Right lobe of liver (tissue), 6 donors: ENCODE measurements at regions not wholly inside any gene's neighbourhood (a gene's known extent, or its start where the extent isn't known, plus 50 kb on each side); places are given as distances from the start of the nearest gene placed in this dataset.

Experiments
- ATAC-seq, 4 donors: fragments of 200-7000 bp; cut with Tn5 transposase; one replicate each; pipeline ENCODE4 v1.9.1; 2020; ENCODE audit warnings: mild to moderate bottlenecking in 4 of 4, moderate library complexity in 4 of 4
- DNase-seq, 3 donors: peaks; one replicate each; pipeline ENCODE4 v3.0.0-alpha.2; 2020
- H3K27ac ChIP-seq, 3 donors: fragments of 200-600 bp; one replicate each; pipeline ENCODE4 v1.8.0; 2022
- H3K27me3 ChIP-seq, 2 donors: fragments of 200-600 bp; one replicate each; pipeline ENCODE4 v1.8.0; 2022
- H3K36me3 ChIP-seq, 4 donors: fragments of 200-600 bp; sonication (generic) in 1 of 4; one replicate each; pipeline versions ENCODE4 v1.5.1 to v1.8.0; 2017 to 2022; ENCODE audit warnings: control low read depth in 1 of 4
- H3K4me1 ChIP-seq, 4 donors: fragments of 200-600 bp; sonication (generic) in 1 of 4; one replicate each; pipeline versions ENCODE4 v1.5.1 to v1.8.0; 2017 to 2022; ENCODE audit warnings: control low read depth in 1 of 4
- H3K4me3 ChIP-seq, 3 donors: fragments of 200-600 bp; one replicate each; pipeline ENCODE4 v1.8.0; 2022
- H3K9me3 ChIP-seq, 4 donors: fragments of 200-600 bp; sonication (generic) in 1 of 4; one replicate each; pipeline versions ENCODE4 v1.5.1 to v1.8.0; 2017 to 2022; ENCODE audit warnings: control low read depth in 1 of 4
- CTCF ChIP-seq, 4 donors: fragments of 200-600 bp in 3 of 4; fragments of 450-650 bp in 1 of 4; IDR thresholded peaks; one replicate each; pipeline versions ENCODE4 v1.5.1 to v1.8.0; 2016 to 2022; ENCODE audit warnings: antibody characterized with exemption in 4 of 4, mild to moderate bottlenecking in 2 of 4
- POLR2A ChIP-seq: fragments of 450-650 bp; IDR thresholded peaks from one replicate; pipeline ENCODE4 v1.6.1; 2017; ENCODE audit warnings: antibody characterized with exemption, mild to moderate bottlenecking
- WGBS: methylation state at CpG from one replicate; pipeline ENCODE4 v1.1.6; 2018; ENCODE audit warnings: low coverage, low lambda C conversion rate; ENCODE audit not compliant: insufficient coverage; ENCODE audit errors: missing lambda C conversion rate; 5-methylcytosine and 5-hydroxymethylcytosine counted together
- intact Hi-C, 2 donors: fragments of 100-400 bp; cut with DNase I; formaldehyde crosslinking; loops; one replicate each; pipeline versions ENCODE4 v1.11.2 to v1.14.1; 2022
- donor health status: DM: no; HTN: yes; CAD: no.
- donor health status: DM: no; HTN: no; CAD: no.
- donor health status: DM: no; HTN: no; CAD: no.
- donor health status: DM: no; HTN: yes; CAD: no.
- donor health status: DM: no; HTN: yes; CAD: no.

GRCh38 chr2:187718092-187718491 is 163.9 kb upstream of the TFPI start:
- ATAC-seq (no peak), DNase-seq (no peak)
- intact Hi-C loops = no loop called here
- WGBS = 18% methylated on average over 1 of the region's 1 CpG
- H3K4me3 ChIP-seq = no peak overlapping the region
- H3K27ac ChIP-seq = no peak overlapping the region
- TF ChIP-seq POLR2A (no peak), CTCF (IDR thresholded peaks at IDR 0.05) (no peak)
- H3K9me3 ChIP-seq = no peaks in the 10 kb centered on the region
- H3K36me3 ChIP-seq = no peaks in the 10 kb centered on the region
- no peaks in the 10 kb centered on the region for H3K4me1 ChIP-seq
- H3K27me3 ChIP-seq = no peaks in the 10 kb centered on the region

GRCh38 chr2:187719510-187719909 is 165.3 kb upstream of the TFPI start:
- no peaks in the 10 kb centered on the region for H3K4me1 ChIP-seq
- H3K27me3 ChIP-seq = no peaks in the 10 kb centered on the region
- 66% methylated on average over 2 of the region's 2 CpGs for WGBS
- DNase-seq (no peak), ATAC-seq (no peak)
- H3K36me3 ChIP-seq = no peaks in the 10 kb centered on the region
- no peaks in the 10 kb centered on the region for H3K9me3 ChIP-seq
- no peak overlapping the region for H3K4me3 ChIP-seq
- no peak overlapping the region for H3K27ac ChIP-seq
- TF ChIP-seq POLR2A = no peak
- no peak for TF ChIP-seq CTCF (IDR thresholded peaks at IDR 0.05)
- intact Hi-C loops = no loop called here

GRCh38 chr2:187748958-187749357 is 194.7 kb upstream of the TFPI start:
- H3K27me3 ChIP-seq = no peaks in the 10 kb centered on the region
- ATAC-seq (no peak), DNase-seq (no peak)
- H3K4me1 ChIP-seq = no peaks in the 10 kb centered on the region
- H3K27ac ChIP-seq = no peak overlapping the region
- TF ChIP-seq CTCF (IDR thresholded peaks at IDR 0.05) = no peak
- TF ChIP-seq POLR2A = no peak
- WGBS = 44% methylated on average over 3 of the region's 4 CpGs
- no peak overlapping the region for H3K4me3 ChIP-seq
- H3K9me3 ChIP-seq = no peaks in the 10 kb centered on the region
- H3K36me3 ChIP-seq = no peaks in the 10 kb centered on the region
- intact Hi-C loops = no loop called here

- no peak overlapping the region for H3K27ac ChIP-seq
- no peak for TF ChIP-seq POLR2A
- 80% methylated on average over 1 of the region's 7 CpGs for WGBS
Observed at GRCh38 chr2:187749804-187750431, 195.7 kb upstream of the TFPI start.

GRCh38 chr2:187768995-187769394 is 214.8 kb upstream of the TFPI start:
- intact Hi-C loops = no loop called here

More at GRCh38 chr2:187749804-187750431, 195.7 kb upstream of the TFPI start:
- intact Hi-C loops = no loop called here
- no peaks in the 10 kb centered on the region for H3K27me3 ChIP-seq
- no peaks in the 10 kb centered on the region for H3K4me1 ChIP-seq
- no peaks in the 10 kb centered on the region for H3K9me3 ChIP-seq
- no peak overlapping the region for H3K4me3 ChIP-seq
- no peak for ATAC-seq
- H3K36me3 ChIP-seq = no peaks in the 10 kb centered on the region
- DNase-seq = no peak

More at GRCh38 chr2:187768995-187769394, 214.8 kb upstream of the TFPI start:
- Histone ChIP-seq H3K36me3 (no peaks in the 10 kb centered on the region), H3K4me1 (no peaks in the 10 kb centered on the region), H3K27ac (no peak overlapping the region), H3K9me3 (no peaks in the 10 kb centered on the region), H3K27me3 (no peaks in the 10 kb centered on the region), H3K4me3 (no peak overlapping the region)
- ATAC-seq (no peak), DNase-seq (no peak)
- TF ChIP-seq POLR2A (no peak), CTCF (IDR thresholded peaks at IDR 0.05) (no peak)
- 82% methylated on average over 4 of the region's 4 CpGs for WGBS
